GM18520 (cell line): ENCODE measurements at regions not wholly inside any gene's neighbourhood (a gene's known extent, or its start where the extent isn't known, plus 50 kb on each side); places are given as distances from the start of the nearest gene placed in this dataset.

Source experiments
- ATAC-seq: cut with Tn5 transposase; IDR thresholded peaks from one replicate; pipeline ENCODE4 v1.9.1; 2021; ENCODE audit not compliant: unreplicated experiment

DNA sequence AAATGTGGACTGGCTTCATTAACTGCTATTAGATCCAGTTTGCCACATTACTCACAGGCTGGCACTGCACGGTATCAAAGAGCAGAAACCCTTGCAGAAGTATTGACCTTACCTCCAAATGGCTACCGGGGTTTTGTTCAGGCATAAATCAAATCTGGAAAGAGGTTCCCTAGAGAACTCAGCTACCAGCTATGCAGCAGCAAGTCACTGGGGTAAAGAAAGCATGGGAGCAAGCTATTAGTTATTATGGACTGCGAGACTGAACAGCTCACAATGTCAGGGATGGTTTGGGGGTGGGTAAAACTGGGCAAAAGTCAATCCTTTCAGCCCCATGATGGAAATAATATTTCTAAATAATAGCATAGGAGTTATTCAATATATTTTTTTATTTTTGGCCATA, 128.1 kb downstream of the FANCF start:
- no peak for ATAC-seq

DNA sequence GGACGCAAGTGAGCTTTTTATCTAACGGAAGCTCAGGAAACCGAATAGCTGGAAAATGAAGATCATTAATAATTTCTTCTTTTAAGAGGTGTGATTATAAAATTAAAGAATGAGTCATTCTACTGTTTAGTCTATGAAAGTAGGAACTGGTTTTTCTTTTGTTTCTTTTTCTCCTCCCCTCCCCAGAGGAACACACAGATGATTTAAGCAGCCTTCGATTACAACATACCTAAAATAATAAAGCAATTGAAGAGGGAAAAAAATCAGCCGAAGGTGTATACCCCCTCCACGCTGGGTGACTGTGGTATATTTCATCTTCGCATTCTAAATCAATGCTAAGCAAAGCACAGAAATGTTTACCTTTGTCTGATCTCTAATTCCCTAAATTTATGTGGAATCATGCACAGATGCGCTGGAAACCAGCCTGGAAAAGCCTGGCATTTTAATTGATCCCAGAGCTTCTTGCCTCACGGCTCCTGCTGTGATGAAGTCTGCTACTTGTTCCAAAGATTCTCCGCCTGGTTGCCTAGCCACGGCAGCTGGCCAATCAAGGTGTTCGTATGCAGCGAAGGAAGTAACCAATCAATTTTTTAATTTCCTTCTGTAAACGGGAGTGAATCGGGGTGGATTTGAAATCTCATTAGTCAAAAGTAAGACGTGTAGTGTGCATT, 133.9 kb downstream of the FANCF start:
- no peak for ATAC-seq

DNA sequence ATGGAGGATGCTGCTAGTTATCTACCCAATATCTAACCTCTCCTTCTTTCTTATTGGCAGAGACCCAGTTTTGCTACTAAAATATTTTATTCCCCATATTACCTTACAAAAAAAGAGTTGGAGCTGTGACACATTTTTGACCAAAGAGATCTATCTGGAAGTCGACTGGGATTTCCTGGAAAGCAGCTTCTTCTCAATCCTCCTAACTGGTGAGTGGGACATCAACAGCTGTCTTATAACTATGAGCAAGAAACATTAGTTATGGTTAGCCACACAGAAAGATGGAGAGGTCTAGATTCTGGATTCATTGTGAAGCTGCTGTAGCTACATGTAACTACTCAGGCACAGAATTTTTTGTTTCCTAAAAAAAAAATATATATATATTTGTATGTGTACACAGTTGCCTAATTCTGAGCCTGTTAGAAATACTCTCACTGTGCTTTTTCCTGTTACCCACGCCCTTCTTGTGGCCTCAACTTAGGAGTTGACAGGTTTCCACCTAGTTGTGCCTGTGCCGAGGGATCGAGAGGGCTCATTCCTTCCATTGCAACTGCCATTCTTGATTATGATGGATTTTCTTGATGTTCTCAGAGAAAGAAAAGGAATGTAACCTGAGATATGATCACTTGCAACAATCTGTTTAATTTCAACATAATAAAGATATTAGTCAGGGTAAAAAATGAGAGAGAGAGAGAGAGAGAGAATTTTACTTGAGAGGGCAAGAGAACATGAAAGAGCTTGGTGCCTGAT, 142.0 kb downstream of the SLC17A6 start:
- ATAC-seq, result no peak

DNA sequence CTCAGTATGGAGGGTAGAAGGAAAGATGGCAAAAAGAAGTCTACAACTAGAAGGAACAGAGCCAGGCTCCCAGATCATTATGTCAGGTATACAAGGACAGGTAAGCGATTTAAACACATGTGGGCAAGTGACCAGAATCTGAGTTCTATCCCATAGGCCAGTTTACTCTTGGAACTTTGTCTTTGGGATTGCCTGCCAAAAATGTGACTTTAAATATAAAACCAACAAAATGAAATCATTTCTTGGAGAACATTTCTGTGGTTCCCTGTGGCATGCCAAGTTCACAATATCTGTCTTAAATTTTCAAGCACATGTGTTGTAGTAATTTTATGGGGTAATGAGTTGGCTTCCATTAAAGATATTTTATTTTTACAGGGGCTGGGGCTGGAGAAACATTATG, 141.0 kb downstream of the SLC17A6 start:
- ATAC-seq, result no peak

DNA sequence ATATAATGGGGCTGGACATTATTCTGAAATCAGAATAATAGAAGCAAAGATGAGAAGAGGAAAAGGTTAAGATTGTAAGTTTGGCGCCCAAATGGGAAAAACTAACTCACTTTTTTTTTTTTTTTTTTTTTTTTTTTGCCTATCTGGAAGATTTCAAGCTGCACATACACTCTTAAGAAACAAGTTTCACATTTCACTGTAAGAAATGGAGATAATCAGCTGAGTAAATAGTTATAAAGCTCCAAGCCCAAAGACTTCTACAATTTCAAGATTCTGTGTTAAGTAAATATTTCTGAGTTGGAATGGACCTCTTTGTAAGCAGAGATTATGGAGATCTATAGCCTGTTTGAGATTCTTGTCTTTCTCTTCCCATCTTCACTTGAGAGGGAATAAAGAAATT, 140.0 kb downstream of the SLC17A6 start:
- no peak for ATAC-seq

DNA sequence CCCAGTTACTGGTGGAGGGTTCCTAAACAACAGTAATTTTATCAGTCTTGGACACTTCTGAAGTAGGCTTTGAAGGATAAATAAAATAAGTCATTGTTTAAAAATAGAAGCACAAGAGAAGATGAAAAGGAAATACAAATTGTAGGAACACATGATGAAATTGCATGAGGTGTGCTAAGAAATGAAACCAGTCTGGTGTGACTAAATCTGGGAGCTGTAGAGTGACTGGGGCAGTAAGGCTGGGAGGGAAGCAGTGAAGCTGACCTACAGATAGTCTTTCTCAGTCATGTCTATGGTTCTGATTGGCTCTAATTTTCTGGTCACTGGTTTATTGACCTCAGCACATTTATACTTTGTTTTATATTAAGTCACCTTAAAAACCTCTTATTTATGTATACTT, 139.1 kb downstream of the SLC17A6 start:
- ATAC-seq, result no peak

DNA sequence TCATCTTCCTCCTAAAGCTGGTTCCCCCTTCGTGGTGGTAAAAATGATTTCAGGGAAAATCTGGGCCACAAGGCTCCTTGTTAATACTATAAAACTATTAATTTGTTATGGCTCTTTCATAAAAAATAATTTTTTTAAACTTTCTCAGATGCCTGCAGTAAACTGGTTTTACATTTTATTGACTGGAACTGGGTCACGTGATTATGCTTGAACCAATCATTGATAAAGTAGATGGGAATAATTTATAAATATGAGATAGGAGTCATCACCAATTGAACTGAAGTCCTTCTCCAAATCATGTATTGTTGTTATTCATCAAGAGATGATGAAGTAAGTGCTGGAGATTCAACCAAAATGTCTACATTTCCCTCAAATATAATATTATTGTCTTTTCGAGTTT, 138.4 kb downstream of the SLC17A6 start:
- no peak for ATAC-seq

DNA sequence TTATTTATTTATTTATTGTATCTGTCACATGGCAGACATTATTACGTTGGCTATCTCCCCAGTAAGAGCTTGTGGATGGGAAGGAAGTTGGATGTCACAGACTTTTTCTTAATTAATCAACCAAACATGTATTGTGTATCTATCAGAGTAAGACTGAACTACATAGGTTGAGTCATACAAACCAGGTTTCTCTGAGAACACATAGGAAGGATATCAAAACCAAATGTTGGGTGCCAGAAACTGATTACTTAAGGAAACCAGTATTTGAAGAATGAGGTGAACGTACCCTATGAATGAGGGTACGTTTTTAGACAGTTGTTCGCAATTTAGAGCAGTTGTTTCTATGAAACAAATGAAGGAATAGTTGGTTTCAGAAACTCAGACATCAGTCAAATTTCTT, 136.4 kb downstream of the SLC17A6 start:
- no peak for ATAC-seq

DNA sequence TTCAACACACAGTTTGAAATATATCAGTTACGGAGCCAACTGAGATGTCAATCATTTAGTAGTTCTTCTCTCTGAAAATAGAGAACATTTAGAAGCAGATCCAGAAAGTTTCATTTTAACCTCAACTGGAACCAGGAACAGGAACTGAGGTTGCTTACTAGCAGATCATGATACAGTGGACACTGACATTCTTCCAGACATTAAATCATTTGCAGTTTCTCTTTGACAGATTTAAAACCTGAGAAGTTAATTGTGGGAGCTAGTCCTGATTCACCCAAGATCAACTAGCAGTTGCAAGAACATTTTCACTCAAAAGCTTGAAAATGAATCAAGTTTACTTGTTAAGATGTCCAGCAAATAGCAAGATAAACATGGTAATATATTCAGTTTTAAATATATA, 135.4 kb downstream of the SLC17A6 start:
- no peak for ATAC-seq

DNA sequence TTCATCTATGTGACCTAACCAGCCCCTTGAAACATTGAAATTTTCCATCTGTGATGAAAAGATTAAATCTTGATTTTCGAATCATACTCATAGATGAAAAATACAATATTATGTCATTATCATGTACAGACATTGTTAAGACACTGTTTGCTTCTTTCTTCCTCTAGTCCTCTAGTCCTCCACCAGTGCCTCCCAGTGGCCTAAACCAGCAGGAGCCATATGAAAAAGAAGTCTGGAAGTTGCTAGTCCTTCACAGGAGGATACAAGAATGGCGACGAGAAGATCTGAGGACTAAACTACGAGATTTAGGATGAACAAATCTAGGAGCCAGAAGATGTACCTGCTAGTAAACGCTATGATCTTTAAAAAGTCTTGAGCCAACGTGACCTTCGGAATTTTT, 134.1 kb downstream of the SLC17A6 start:
- ATAC-seq, result no peak

DNA sequence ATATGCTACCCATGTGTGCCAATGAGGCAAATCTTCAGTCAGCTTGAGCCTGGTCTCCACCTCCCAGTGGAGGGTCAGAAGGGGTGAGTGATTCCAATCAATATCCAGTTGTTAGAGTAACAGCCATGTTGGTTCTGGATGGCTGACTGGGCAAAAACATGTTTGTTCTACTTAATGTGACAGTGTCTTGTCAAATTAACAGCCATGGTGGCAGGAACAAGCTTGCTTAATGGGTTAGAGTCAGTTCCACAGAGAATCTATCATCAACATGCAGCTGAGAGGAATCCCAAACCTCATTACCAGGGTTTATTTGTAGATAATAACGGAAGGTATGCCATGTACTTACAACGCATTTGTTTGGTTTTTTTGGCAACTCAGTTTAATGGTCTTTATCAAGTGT, 133.2 kb downstream of the SLC17A6 start:
- no peak for ATAC-seq

DNA sequence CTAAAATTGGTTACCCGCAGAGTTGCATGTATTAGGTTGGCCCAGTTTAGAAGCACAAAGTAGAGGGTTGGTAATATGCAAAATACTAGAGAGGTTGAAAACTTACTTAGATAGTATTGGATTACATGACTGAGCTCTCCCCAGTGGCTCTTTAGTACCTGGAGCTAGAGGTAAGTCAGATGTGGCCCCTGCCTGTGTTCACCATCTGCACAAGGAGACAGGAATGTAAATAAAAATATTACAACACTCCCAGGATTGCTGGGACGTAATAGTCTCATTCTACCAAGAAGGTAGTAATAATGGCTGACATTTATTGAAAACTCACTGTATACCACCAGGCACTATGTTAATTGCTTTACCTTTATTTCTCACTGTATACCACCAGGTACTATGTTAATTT, 129.6 kb downstream of the SLC17A6 start:
- ATAC-seq, result no peak

DNA sequence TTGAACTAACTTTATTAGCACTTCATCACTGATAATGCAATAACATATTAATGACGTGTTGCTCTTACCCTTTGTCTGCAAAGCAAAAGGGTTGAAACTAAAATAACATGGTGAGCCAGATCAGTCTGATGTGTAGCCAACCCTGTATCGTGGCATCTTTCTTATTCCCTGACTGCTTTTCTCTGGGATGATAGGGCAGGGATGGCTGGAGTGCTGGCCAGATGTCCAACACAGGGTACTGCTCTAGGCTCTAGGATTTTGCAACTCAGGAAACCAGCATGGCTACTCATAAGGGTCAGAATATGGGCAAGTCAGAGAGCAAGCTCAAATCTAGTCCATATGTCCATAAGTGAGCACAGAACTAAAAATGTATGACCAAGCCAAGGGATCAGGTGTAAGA, 129.1 kb downstream of the SLC17A6 start:
- no peak for ATAC-seq

DNA sequence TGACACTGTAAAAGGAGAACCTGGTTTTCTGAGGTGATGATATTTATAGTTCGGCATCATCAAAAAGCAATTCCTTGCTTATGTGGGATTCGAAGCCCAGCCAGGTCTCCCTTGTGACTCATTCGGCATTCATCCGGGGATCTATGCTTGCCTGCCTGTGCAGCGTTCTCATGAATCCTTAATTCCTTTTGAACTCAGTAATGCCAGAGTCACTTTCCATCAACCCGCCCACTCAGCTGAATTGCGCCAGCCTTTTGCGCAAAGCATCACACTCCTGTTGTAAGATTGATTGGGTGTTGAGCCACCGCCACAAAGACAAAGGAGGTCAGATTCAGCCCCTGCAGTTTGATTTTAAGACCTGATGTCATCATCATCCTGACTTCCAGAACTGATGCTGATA, 128.6 kb downstream of the SLC17A6 start:
- ATAC-seq, result no peak

DNA sequence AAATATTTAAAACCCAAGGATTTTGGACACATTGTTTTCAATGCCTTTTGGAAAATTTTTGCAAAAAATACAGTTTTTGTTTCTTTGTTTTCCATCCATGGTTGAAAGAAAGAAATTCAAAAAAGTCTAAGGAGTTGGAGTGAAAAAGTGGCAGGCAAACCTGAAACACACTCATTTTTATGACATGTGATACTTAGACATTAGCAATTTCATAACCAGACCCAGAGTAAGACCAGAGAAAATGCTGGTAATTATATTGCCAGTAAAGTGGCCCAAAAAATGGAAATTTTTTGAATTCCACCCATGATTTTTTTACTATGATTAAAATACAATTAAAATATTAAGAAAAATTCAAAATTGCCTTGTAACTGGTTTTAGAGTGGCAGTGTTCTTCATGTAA, 128.2 kb downstream of the SLC17A6 start:
- no peak for ATAC-seq

DNA sequence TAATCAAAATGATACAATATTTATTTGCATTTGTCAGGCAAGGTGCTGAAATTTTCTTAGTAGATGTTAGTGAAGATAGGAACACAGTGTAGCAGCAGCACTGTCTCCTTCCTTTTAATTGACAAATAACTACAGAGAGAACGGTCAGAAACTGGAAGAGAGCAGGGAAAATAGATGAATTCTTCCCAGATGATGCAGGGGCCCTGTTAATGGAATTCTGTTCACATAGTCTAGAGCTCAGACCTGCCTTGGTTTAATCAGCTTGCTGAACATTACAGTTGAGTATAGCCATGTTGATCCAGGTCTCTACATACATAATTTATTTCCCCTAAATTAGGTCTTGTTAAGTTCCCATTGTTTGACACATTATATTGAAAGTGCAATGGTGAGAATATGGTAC, 127.4 kb downstream of the SLC17A6 start:
- ATAC-seq, result no peak

DNA sequence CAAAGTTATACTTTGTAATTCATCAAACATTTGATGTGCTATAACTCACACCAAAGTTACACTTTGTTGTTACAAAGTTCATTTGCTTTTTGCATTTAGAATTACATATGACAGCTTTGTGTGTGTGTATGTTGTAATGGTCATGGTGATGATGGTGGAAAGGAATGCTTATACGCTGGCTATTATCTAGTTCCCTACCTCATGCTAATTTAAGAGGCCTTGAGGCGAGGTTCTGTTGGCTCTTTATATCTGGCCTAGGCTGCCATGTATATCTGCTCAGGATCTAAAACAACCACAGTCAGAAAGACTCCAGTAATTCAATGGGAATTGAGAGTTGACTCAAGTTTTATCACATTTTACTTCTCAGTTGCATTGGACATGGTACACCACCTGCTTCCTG, 123.4 kb downstream of the SLC17A6 start:
- ATAC-seq, result no peak

DNA sequence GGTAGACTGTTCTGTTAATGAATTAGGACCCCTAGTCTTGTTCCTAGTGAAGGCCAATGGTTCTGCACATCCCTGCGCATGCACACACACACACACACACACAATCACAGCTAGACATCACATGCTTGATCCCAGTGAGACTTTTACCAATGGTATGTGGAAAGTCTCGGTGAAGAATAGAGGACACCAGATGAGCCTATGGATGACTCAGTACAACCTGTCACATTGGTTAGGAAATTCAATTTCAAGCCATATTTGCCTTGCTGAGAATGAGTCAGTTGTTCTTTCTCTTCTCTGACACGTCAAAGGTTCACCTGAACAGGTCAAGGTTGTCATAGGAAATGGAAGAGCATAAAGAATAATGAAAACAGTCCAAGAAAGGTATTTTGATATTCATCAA, 122.0 kb downstream of the SLC17A6 start:
- no peak for ATAC-seq

DNA sequence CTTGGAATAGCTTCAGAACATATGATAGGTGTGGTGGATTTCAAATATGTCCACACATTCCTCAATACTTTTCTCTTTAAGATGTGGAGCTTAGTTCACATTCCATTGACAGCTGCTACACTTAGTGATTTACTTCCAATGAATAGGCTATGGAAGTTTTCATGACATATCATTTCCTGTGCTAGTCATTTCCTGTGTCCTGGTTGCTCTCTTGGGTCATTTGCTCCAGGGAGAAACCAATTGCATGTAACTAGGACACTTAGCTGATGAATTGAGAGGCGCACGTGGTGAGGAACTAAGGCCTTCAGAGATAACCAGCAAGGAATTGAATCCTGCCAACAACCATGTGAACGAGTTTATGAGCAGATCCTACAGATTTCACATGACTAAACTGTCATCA, 120.9 kb downstream of the SLC17A6 start:
- ATAC-seq, result no peak

DNA sequence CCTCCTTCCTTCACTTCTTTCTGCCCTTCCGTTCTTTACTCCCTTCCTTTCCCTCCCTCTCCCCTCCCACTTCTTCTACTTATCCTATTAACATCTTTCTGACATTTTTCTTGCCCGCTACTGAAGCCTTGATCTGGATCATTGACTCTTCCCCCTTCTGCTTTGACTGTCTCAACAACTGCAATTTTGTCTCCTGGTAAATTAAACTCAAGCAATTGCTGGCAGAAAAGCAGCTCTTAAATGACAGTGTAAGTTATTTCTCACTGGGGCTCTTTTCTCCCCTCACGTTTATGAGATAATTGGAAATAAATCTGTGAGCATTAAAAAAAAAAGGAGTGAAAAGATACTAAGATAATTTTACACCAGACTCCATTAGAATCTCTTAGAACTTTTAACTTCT, 120.0 kb downstream of the SLC17A6 start:
- ATAC-seq, result no peak

DNA sequence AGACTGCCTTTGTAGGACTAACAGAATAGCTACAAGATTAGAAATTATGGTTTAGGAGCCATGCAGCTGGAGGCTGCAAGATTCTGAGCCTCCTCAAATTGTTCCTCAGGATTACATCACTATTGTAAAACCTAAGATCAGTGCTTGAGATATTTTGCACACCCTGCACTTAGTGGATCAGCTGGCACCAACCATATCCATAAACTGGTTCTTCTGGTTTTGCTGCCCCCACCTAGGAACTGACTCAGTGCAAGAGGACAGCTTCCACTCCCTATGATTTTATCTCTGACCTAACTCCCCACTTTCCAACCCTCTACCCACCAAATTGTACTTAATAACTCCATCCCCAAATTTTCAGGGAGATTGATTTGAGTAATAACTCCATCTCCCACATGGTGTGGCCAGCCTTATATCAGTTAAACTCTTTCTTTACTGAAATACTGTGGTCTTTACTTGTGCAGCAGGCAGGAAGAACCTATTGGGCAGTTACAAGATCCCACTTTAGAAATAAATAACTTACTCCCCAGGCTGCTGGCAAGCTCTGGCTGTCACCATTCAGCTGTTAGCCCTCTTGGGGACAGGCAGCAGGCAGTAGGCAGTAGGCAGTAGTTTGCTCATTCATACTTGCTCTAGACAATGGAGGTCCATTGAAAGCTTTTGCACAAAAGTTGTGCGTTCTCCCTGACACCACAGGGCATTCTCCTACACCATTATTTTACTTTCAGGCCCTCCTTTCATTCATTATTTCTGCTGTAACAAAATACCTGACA, 119.0 kb downstream of the SLC17A6 start:
- ATAC-seq, result no peak

DNA sequence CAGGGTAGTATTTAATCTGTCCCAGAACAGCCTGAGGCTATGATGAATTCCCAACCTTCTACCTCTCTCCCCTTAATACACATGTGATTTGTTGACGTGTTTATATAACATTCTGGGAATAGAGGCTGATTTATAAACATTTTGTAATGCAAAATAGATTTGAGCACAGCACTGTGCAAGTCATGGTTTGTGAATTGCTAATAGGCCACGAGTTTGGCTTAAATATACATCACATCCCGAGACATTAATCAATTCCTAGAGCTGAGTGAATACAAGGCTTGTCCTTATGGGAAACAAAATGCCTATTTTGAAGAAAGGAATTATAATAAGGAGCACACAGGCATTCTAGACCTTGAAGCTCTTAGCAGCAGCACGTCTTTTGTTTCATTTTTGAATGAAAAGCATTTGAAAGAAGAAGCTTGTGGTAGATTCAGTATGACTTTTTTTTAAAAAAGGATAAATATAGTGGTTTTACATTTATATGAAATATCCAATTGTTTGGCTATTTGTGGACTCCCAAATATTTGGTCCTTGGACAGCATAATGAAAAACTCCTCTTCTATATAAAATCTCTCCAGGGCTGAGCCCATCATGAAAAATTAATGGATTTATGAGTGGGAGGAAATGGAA, 116.4 kb downstream of the SLC17A6 start:
- no peak for ATAC-seq
